HG03045 (cell line): ENCODE measurements at regions not wholly inside any gene's neighbourhood (a gene's known extent, or its start where the extent isn't known, plus 50 kb on each side); places are given as distances from the start of the nearest gene placed in this dataset.

Experiments used
- ATAC-seq: cut with Tn5 transposase; IDR thresholded peaks from one replicate; pipeline ENCODE4 v1.9.1; 2021; ENCODE audit warnings: mild to moderate bottlenecking, moderate library complexity; ENCODE audit not compliant: unreplicated experiment

DNA sequence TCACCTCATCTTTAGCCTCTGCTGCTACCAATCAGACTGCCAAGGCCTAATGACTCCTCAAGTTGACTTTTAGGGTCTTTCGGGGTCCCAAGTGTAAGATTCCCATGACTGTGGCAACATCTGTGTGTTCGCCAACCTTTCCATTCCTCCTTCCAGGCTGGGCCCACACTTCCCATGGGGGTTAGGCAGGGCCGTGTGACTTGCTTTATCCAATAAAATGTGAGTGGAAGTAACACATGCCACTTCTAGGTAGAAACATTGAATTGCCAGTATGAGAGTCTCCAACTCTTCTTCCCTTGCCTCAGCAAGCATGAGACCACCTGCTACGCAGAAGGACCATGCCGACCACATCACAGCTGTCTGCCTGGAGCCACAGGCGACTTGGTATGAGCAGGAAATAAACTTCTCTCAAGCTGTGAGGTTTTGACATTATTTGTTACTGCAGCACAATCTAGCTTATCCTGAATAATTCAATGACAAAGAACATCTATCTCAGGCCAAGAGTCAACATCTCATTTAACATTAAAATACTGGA is 190.4 kb upstream of the IER5L start:
- ATAC-seq, result no peak

- no peak for ATAC-seq
Observed at GRCh38 chr9:129367287-129367686, 189.2 kb upstream of the IER5L start.

- no peak for ATAC-seq
Observed at GRCh38 chr9:129365196-129365595, 187.1 kb upstream of the IER5L start.

- ATAC-seq, result no peak
Observed at GRCh38 chr9:129363216-129363873, 185.3 kb upstream of the IER5L start.

- no peak for ATAC-seq
Observed at GRCh38 chr9:129362287-129363000, 184.4 kb upstream of the IER5L start.

- ATAC-seq, result no peak
Observed at GRCh38 chr9:129361196-129361595, 183.1 kb upstream of the IER5L start.

- no peak for ATAC-seq
Observed at GRCh38 chr9:129359916-129360536, 182.0 kb upstream of the IER5L start.

DNA sequence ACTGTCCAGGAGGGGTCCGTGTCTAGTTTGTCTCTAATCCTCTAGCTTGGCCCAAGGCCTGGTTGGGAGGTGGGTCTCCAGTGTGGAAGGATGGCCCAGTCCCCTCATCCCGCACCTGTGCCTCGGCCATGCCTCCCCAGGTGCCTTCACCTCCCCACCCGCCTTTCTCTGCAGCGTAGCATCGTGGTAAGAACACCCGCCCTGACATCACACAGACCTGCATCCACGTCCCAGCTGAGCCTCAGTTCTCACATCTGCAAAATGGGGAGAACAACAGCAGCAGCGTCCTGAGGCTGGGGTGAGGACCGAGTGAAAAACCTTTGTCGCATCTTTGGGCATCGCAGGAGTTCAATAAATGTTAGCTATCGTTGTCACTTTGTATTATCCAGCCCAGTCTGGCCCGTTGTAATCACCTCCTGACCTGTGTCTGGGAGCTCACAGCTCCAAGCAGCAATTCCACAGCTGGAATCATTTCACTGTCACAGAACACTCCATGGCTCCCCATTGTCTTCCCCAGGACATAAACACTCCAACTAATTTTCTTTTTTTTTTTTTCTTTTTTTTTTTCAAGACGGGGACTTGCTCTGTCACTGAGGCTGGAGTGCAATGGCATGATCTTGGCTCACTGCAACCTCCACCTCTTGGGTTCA is 181.2 kb upstream of the IER5L start:
- ATAC-seq, result no peak

- ATAC-seq, result no peak
Observed at GRCh38 chr9:129358621-129359154, 180.6 kb upstream of the IER5L start.

DNA sequence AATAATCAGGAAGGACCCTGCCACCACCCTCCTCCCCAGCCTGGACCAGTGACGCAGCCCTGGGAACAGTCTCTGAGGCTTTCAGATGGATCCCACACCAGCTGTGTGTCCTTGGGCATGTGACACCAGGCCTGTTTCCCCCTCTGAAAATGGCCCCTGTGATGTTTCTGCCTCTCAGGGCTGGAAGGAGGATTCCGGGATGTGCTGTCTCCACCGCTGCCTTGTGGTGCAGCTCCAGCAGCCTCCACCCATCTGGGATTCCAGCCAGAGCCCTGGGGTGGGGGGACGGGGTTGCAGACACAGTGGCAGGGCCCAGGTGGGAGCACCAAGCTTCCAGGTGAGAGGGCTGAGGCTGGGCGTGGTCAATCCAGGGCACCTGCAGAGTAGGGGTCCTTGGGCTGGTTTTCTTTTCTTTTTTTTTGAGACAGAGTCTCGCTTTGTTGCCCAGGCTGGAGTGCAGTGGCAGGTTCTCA is 179.7 kb upstream of the IER5L start:
- ATAC-seq, result no peak

- no peak for ATAC-seq
Observed at GRCh38 chr9:129356871-129357772, 179.1 kb upstream of the IER5L start.

GRCh38 chr9:129355631-129356030 is 177.6 kb upstream of the IER5L start:
- ATAC-seq, result no peak

DNA sequence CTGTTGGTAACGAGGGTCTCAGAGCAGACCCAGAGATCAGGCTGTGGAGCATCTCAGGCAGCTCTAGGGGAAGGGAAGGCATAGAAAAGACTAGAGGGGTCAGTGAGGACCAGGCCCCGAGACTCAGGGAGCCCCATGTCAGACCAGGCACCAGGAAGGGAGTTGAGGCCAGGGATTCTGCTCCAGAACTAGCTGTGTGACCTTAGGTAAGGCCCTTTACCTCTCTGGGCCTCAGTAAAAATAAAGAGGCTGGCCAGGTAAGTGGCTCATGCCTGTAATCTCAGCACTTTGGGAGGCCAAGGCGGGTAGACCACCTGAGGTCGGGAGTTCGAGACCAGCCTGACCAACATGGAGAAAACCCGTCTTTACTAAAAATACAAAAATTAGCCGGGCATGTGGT is 176.4 kb upstream of the IER5L start:
- ATAC-seq, result no peak

DNA sequence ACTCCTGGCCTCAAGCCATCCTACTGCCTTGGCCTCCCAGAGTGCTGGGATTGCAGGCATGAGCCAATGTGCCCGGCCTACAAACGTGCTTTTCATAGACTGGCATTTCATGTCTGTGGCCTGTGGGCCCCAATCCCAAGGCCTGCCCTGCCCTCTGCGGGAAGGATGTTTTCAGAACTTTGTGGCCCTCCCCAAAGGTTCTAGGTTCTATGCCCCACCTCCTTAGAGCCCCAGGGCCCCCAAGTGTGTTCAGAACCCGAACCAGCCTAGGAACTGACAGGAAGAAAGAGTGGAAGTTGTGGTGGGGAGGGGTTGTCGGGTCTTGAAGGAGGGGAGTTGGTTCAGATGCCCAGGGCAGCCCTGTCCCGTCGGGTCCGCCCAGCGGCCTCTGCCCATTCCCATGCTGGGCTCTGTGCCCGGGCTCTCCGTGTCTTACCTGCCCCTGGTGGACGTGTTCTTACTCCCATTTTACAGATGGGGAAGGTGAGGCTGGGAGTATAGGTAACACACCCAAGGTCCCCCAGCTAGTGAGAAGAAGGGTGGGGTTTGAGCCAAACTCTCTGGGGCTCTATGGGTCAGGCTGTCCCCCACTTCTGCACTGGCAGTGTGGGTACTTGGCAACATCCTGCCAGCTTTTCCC is 175.8 kb upstream of the IER5L start:
- no peak for ATAC-seq

GRCh38 chr9:129352146-129352865 is 174.2 kb upstream of the IER5L start:
- ATAC-seq, result no peak

GRCh38 chr9:129351642-129352145 is 173.6 kb upstream of the IER5L start:
- ATAC-seq, result no peak

DNA sequence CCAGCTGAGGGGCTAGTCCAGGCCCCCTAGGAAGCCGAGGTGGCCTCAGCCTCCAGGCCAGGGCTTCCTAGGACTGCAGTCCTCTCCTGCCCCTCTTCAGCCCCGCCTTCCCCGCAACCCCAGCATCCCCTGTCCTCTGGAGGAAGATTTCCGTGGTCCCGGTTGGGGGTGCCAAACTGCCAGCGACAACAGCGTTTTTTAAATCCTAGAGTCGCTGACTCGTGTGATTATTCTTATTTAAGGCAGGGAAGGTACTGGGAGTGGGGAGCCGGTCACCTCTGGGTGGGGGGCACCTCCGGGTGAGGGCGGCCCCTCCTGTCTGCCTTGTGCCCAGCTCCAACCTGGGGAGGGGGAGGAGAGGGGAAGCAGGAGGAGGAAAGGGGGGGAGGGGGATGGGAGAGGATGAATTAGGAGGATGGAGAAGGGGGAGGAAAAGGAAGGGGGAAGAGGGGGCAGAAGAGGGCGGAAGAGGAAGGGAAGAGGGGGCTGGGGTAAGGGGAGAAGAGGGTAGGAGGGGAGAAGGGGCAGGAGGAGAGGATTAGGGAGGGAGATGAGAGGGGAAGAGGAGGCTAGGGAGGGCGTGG is 173.1 kb upstream of the IER5L start:
- no peak for ATAC-seq
